Testis (tissue), 2 donors: ENCODE measurements at regions not wholly inside any gene's neighbourhood (a gene's known extent, or its start where the extent isn't known, plus 50 kb on each side); places are given as distances from the start of the nearest gene placed in this dataset.

Experiments used
- CTCF ChIP-seq, 3 experiments: fragments of 450-650 bp in 2 of 3; fragments of 200-600 bp in 1 of 3; sonication (generic) in 1 of 3; IDR thresholded peaks; one replicate each; pipeline ENCODE4 v1.5.1; 2016 to 2019; ENCODE audit warnings: antibody characterized with exemption in 3 of 3, mild to moderate bottlenecking in 2 of 3, moderate library complexity in 1 of 3
- POLR2A ChIP-seq: fragments of 450-650 bp; IDR thresholded peaks from one replicate; pipeline ENCODE4 v1.6.1; 2017; ENCODE audit warnings: antibody characterized with exemption, mild to moderate bottlenecking, moderate library complexity

GRCh38 chr1:83077411-83077810 lies 921.5 kb downstream of the TTLL7 start:
- no peak for TF ChIP-seq CTCF (IDR thresholded peaks at IDR 0.05)
- TF ChIP-seq POLR2A, result no peak
